NK-92 treated with Interleukin-12 subunit alpha and Interleukin-12 subunit beta, amount 100 ng/mL, for 24 hours (cell line): ENCODE measurements at regions not wholly inside any gene's neighbourhood (a gene's known extent, or its start where the extent isn't known, plus 50 kb on each side); places are given as distances from the start of the nearest gene placed in this dataset.

Experiments
- DNase-seq: peaks from one replicate; lab custom pipeline; 2025; lab: John Stamatoyannopoulos, UW

GRCh38 chr13:23983671-23984070 lies 86.4 kb upstream of the C1QTNF9B start:
- DNase-seq: no peak

GRCh38 chr13:23984546-23984945 lies 87.2 kb upstream of the C1QTNF9B start:
- DNase-seq: no peak

GRCh38 chr13:23985060-23985459 lies 87.8 kb upstream of the C1QTNF9B start:
- no peak for DNase-seq

- DNase-seq: no peak
Observed at GRCh38 chr13:23985839-23986238, 88.5 kb upstream of the C1QTNF9B start.

GRCh38 chr13:23986619-23987018 lies 89.3 kb upstream of the C1QTNF9B start:
- no peak for DNase-seq

- no peak for DNase-seq
Observed at GRCh38 chr13:23987331-23987894, 90.1 kb upstream of the C1QTNF9B start.

GRCh38 chr13:23988546-23989122 lies 91.3 kb upstream of the C1QTNF9B start:
- no peak for DNase-seq

- no peak for DNase-seq
Observed at GRCh38 chr13:23990455-23990854, 93.2 kb upstream of the C1QTNF9B start.

- no peak for DNase-seq
Observed at GRCh38 chr13:23991119-23991518, 93.8 kb upstream of the C1QTNF9B start.

GRCh38 chr13:23992781-23993679 lies 95.7 kb upstream of the C1QTNF9B start:
- no peak for DNase-seq

- no peak for DNase-seq
Observed at GRCh38 chr13:23993680-23993985, 96.3 kb upstream of the C1QTNF9B start.

- DNase-seq: no peak
Observed at GRCh38 chr13:23995283-23996073, 98.2 kb upstream of the C1QTNF9B start.

GRCh38 chr13:23996456-23996855 lies 99.2 kb upstream of the C1QTNF9B start:
- no peak for DNase-seq

GRCh38 chr13:23999424-23999823 lies 102.1 kb upstream of the C1QTNF9B start:
- no peak for DNase-seq

- no peak for DNase-seq
Observed at GRCh38 chr13:24002206-24002815, 105.0 kb upstream of the C1QTNF9B start.

GRCh38 chr13:24004142-24004899 lies 107.0 kb upstream of the C1QTNF9B start:
- DNase-seq: no peak

- DNase-seq: no peak
Observed at GRCh38 chr13:24004971-24005370, 107.7 kb upstream of the C1QTNF9B start.

- DNase-seq: no peak
Observed at GRCh38 chr13:24005755-24006281, 108.5 kb upstream of the C1QTNF9B start.

- DNase-seq: no peak
Observed at GRCh38 chr13:24006520-24007248, 109.4 kb upstream of the C1QTNF9B start.

- no peak for DNase-seq
Observed at GRCh38 chr13:24007979-24008620, 110.8 kb upstream of the C1QTNF9B start.
